Smooth muscle cell (in vitro differentiated cells): ENCODE measurements at regions not wholly inside any gene's neighbourhood (a gene's known extent, or its start where the extent isn't known, plus 50 kb on each side); places are given as distances from the start of the nearest gene placed in this dataset.
"Not testable (repeated sequence)": the region's sequence is repeated elsewhere in the genome, so short reads cannot be mapped to it uniquely, and the experiment has no call there.

Experiments
- DNase-seq: peaks from one replicate; lab custom pipeline; 2025; ENCODE audit not compliant: unreplicated experiment; lab: John Stamatoyannopoulos, UW
- H2AFZ ChIP-seq: fragments of 200-600 bp; sonication (generic); 2 replicates; pipeline ENCODE4 v1.6.0; 2016; ENCODE audit warnings: antibody characterized with exemption, low read depth, mild to moderate bottlenecking
- H3F3A ChIP-seq: fragments of 200-600 bp; sonication (generic); 2 replicates; pipeline ENCODE4 v1.6.0; 2017; ENCODE audit warnings: antibody characterized with exemption, low read depth
- H3K27ac ChIP-seq: fragments of 200-600 bp; sonication (generic); 2 replicates; pipeline ENCODE4 v1.5.1; 2016; ENCODE audit warnings: low read depth, mild to moderate bottlenecking
- H3K27me3 ChIP-seq: fragments of 200-600 bp; sonication (generic); 2 replicates; pipeline ENCODE4 v1.6.1; 2016; ENCODE audit warnings: low read depth, mild to moderate bottlenecking
- H3K36me3 ChIP-seq: fragments of 200-600 bp; sonication (generic); 2 replicates; pipeline ENCODE4 v1.5.1; 2016; ENCODE audit warnings: low read depth
- H3K4me1 ChIP-seq: fragments of 200-600 bp; sonication (generic); 2 replicates; pipeline ENCODE4 v1.5.1; 2016; ENCODE audit warnings: low read depth
- H3K4me2 ChIP-seq: fragments of 200-600 bp; sonication (generic); 2 replicates; pipeline ENCODE4 v1.6.0; 2016; ENCODE audit warnings: mild to moderate bottlenecking
- H3K4me3 ChIP-seq: fragments of 200-600 bp; sonication (generic); 2 replicates; pipeline ENCODE4 v1.5.1; 2016; ENCODE audit warnings: mild to moderate bottlenecking
- H3K79me2 ChIP-seq: fragments of 200-600 bp; sonication (generic); 2 replicates; pipeline ENCODE4 v1.6.0; 2016; ENCODE audit warnings: low read depth, mild to moderate bottlenecking
- H3K9ac ChIP-seq: fragments of 200-600 bp; sonication (generic); 2 replicates; pipeline ENCODE4 v1.6.0; 2016; ENCODE audit warnings: low read depth
- H3K9me3 ChIP-seq: fragments of 200-600 bp; sonication (generic); replicated peaks from 2 replicates; pipeline ENCODE4 v1.5.1; 2016; ENCODE audit warnings: low read depth
- H4K20me1 ChIP-seq: fragments of 200-600 bp; sonication (generic); 2 replicates; pipeline ENCODE4 v1.6.0; 2016; ENCODE audit warnings: low read depth
- CTCF ChIP-seq: fragments of 200-600 bp; sonication (generic); IDR thresholded peaks from 2 replicates; pipeline ENCODE4 v1.5.1; 2017; ENCODE audit warnings: borderline replicate concordance, mild to moderate bottlenecking, antibody characterized with exemption; ENCODE audit not compliant: insufficient read depth, poor library complexity, severe bottlenecking
- WGBS: methylation state at CpG from one replicate; pipeline ENCODE4 v1.1.7; 2016; ENCODE audit warnings: low lambda C conversion rate; 5-methylcytosine and 5-hydroxymethylcytosine counted together

- Histone ChIP-seq H3F3A (peaks cover 11% of the 10 kb centered on the region), H3K9ac (peak overlapping the region; percentile 34), H3K9me3 (no peaks in the 10 kb centered on the region), H3K79me2 (no peaks in the 10 kb centered on the region), H3K4me1 (peaks cover 22% of the 10 kb centered on the region), H3K27me3 (no peaks in the 10 kb centered on the region), H3K36me3 (no peaks in the 10 kb centered on the region), H3K4me3 (no peak overlapping the region), H3K4me2 (peak overlapping the region; percentile 59), H3K27ac (peak overlapping the region; percentile 94), H4K20me1 (no peaks in the 10 kb centered on the region), H2AFZ (peak overlapping the region; percentile 69)
- no peak for DNase-seq
- no peak for TF ChIP-seq CTCF
- 32% methylated on average over 13 of the region's 13 CpGs for WGBS
These were observed 89.6 kb downstream of the ACAA2 start for GRCh38 chr18:49723648-49724180.

- H3K9me3 ChIP-seq: no peaks in the 10 kb centered on the region
- H3K36me3 ChIP-seq: no peaks in the 10 kb centered on the region
- H3K79me2 ChIP-seq: no peaks in the 10 kb centered on the region
- peaks cover 5% of the 10 kb centered on the region for H3F3A ChIP-seq
- 73% methylated on average over 4 of the region's 4 CpGs for WGBS
- DNase-seq: no peak
- no peak for TF ChIP-seq CTCF
- H4K20me1 ChIP-seq: no peaks in the 10 kb centered on the region
- H2AFZ ChIP-seq: no peak overlapping the region
- H3K27ac ChIP-seq: no peak overlapping the region
- no peak overlapping the region for H3K4me3 ChIP-seq
- H3K9ac ChIP-seq: no peak overlapping the region
- H3K27me3 ChIP-seq: no peaks in the 10 kb centered on the region
- no peak overlapping the region for H3K4me2 ChIP-seq
- H3K4me1 ChIP-seq: peaks cover 22% of the 10 kb centered on the region
These were observed 90.9 kb downstream of the ACAA2 start for GRCh38 chr18:49722477-49722876.

- WGBS: 70% methylated on average over 3 of the region's 3 CpGs
- Histone ChIP-seq H3K4me1 (peaks cover 20% of the 10 kb centered on the region), H3K79me2 (no peaks in the 10 kb centered on the region), H2AFZ (no peak overlapping the region), H3K9ac (no peak overlapping the region), H3K27ac (no peak overlapping the region), H4K20me1 (no peaks in the 10 kb centered on the region), H3K9me3 (no peaks in the 10 kb centered on the region), H3K36me3 (no peaks in the 10 kb centered on the region), H3F3A (peaks cover under 1% of the 10 kb centered on the region), H3K4me3 (no peak overlapping the region), H3K27me3 (no peaks in the 10 kb centered on the region), H3K4me2 (no peak overlapping the region)
- DNase-seq: no peak
- no peak for TF ChIP-seq CTCF
These were observed 91.4 kb downstream of the ACAA2 start for GRCh38 chr18:49721981-49722380.

GRCh38 chr18:49720944-49721343, 92.4 kb downstream of the ACAA2 start:
- H3K4me2 ChIP-seq, H3K79me2 ChIP-seq, H3K27ac ChIP-seq, H3K27me3 ChIP-seq, H2AFZ ChIP-seq, H4K20me1 ChIP-seq, H3K9me3 ChIP-seq, H3F3A ChIP-seq, DNase-seq, H3K4me3 ChIP-seq, H3K36me3 ChIP-seq, H3K9ac ChIP-seq: not testable (repeated sequence)
- WGBS: 89% methylated on average over 3 of the region's 3 CpGs
- H3K4me1 ChIP-seq: peaks cover 12% of the 10 kb centered on the region
